GM23248 (cell line): ENCODE measurements at regions not wholly inside any gene's neighbourhood (a gene's known extent, or its start where the extent isn't known, plus 50 kb on each side); places are given as distances from the start of the nearest gene placed in this dataset.

Experiments used
- DNase-seq: peaks from one replicate; pipeline ENCODE4 v3.0.0-alpha.2; 2015
- H2AFZ ChIP-seq: fragments of 200-600 bp; sonication (generic); 2 replicates; pipeline ENCODE4 v1.6.1; 2016; ENCODE audit warnings: antibody characterized with exemption
- H3F3A ChIP-seq: fragments of 200-600 bp; sonication (generic); 2 replicates; pipeline ENCODE4 v1.6.1; 2016; ENCODE audit warnings: mild to moderate bottlenecking, antibody characterized with exemption, mixed run types; ENCODE audit not compliant: insufficient read depth
- H3K27ac ChIP-seq: fragments of 200-600 bp; sonication (generic); 2 replicates; pipeline ENCODE4 v1.5.1; 2016; ENCODE audit warnings: mild to moderate bottlenecking
- H3K27me3 ChIP-seq: fragments of 200-600 bp; sonication (generic); replicated peaks from 2 replicates; pipeline ENCODE4 v1.6.1; 2016; ENCODE audit warnings: mild to moderate bottlenecking; ENCODE audit not compliant: insufficient read depth
- H3K36me3 ChIP-seq: fragments of 200-600 bp; sonication (generic); 2 replicates; pipeline ENCODE4 v1.6.1; 2016; ENCODE audit warnings: low read depth, mild to moderate bottlenecking
- H3K4me1 ChIP-seq: fragments of 200-600 bp; sonication (generic); 2 replicates; pipeline ENCODE4 v1.6.1; 2016; ENCODE audit warnings: mild to moderate bottlenecking; ENCODE audit not compliant: insufficient read depth
- H3K4me2 ChIP-seq: fragments of 200-600 bp; sonication (generic); one replicate; pipeline ENCODE4 v1.6.1; 2016; ENCODE audit warnings: mild to moderate bottlenecking; ENCODE audit not compliant: unreplicated experiment
- H3K4me3 ChIP-seq: fragments of 200-600 bp; sonication (generic); 2 replicates; pipeline ENCODE4 v1.5.1; 2016; ENCODE audit warnings: mild to moderate bottlenecking
- H3K79me2 ChIP-seq: fragments of 200-600 bp; sonication (generic); 2 replicates; pipeline ENCODE4 v1.6.1; 2016; ENCODE audit warnings: mild to moderate bottlenecking; ENCODE audit not compliant: insufficient read depth
- H3K9ac ChIP-seq: fragments of 200-600 bp; sonication (generic); 2 replicates; pipeline ENCODE4 v1.6.1; 2016; ENCODE audit warnings: mild to moderate bottlenecking
- H3K9me2 ChIP-seq: fragments of 200-600 bp; sonication (generic); 2 replicates; pipeline ENCODE4 v1.6.1; 2016; ENCODE audit warnings: mixed run types, mild to moderate bottlenecking, moderate library complexity; ENCODE audit not compliant: insufficient read depth
- H3K9me3 ChIP-seq: fragments of 200-600 bp; sonication (generic); one replicate; pipeline ENCODE4 v1.6.1; 2017; ENCODE audit warnings: low read depth
- H4K20me1 ChIP-seq: fragments of 200-600 bp; sonication (generic); 2 replicates; pipeline ENCODE4 v1.6.0; 2016; ENCODE audit not compliant: insufficient read depth
- EZH2 ChIP-seq: fragments of 200-600 bp; sonication (generic); IDR thresholded peaks from 2 replicates; pipeline ENCODE4 v1.6.1; 2018; ENCODE audit warnings: antibody characterized with exemption, mild to moderate bottlenecking; ENCODE audit not compliant: insufficient read depth, poor library complexity, severe bottlenecking
- EZH2phosphoT487 ChIP-seq: fragments of 200-600 bp; sonication (generic); IDR thresholded peaks from 2 replicates; pipeline ENCODE4 v1.6.1; 2018; ENCODE audit warnings: antibody characterized with exemption, moderate library complexity, mild to moderate bottlenecking, low read depth; ENCODE audit not compliant: insufficient read depth
- WGBS, 2 experiments: methylation state at CpG; one replicate each; pipeline ENCODE4 v1.1.6; 2015 to 2017; ENCODE audit warnings: low lambda C conversion rate in 2 of 2, low coverage in 1 of 2; ENCODE audit errors: missing lambda C conversion rate in 2 of 2; 5-methylcytosine and 5-hydroxymethylcytosine counted together
- in situ Hi-C: fragments of 300-500 bp; cut with MboI; formaldehyde crosslinking; loops from 2 replicates; pipeline ENCODE4 v1.15.0; 2020

- no peak for DNase-seq
- Histone ChIP-seq H3K9ac (no peak overlapping the region), H3K36me3 (no peaks in the 10 kb centered on the region), H3K9me3 (no peaks in the 10 kb centered on the region), H2AFZ (no peak overlapping the region), H3K9me2 (no peaks in the 10 kb centered on the region), H3K79me2 (no peaks in the 10 kb centered on the region), H3F3A (no peaks in the 10 kb centered on the region), H4K20me1 (no peaks in the 10 kb centered on the region), H3K4me1 (no peaks in the 10 kb centered on the region), H3K27me3 (no peaks in the 10 kb centered on the region), H3K4me2 (no peak overlapping the region), H3K27ac (no peak overlapping the region), H3K4me3 (no peak overlapping the region)
- in situ Hi-C loops: no loop called here
- TF ChIP-seq EZH2 (no peak), EZH2phosphoT487 (no peak)
- WGBS, 2 experiments: 62 to 74% methylated on average over 10 of the region's 10 CpGs
Observed at GRCh38 chr5:2187687-2188086, 305.0 kb upstream of the IRX4 start.

GRCh38 chr5:2187156-2187555, 304.4 kb upstream of the IRX4 start:
- Histone ChIP-seq H4K20me1 (no peaks in the 10 kb centered on the region), H3K27ac (no peak overlapping the region), H3K27me3 (no peaks in the 10 kb centered on the region), H2AFZ (no peak overlapping the region), H3K4me2 (no peak overlapping the region), H3K9me2 (no peaks in the 10 kb centered on the region), H3K9ac (no peak overlapping the region), H3F3A (no peaks in the 10 kb centered on the region), H3K4me3 (no peak overlapping the region), H3K36me3 (no peaks in the 10 kb centered on the region), H3K79me2 (no peaks in the 10 kb centered on the region), H3K9me3 (no peaks in the 10 kb centered on the region), H3K4me1 (no peaks in the 10 kb centered on the region)
- TF ChIP-seq EZH2phosphoT487: no peak
- WGBS, 2 experiments: 72 to 74% methylated on average over 11 of the region's 11 CpGs
- in situ Hi-C loops: no loop called here
- DNase-seq: no peak

GRCh38 chr5:2186472-2187015, 303.8 kb upstream of the IRX4 start:
- Histone ChIP-seq H3K27ac (no peak overlapping the region), H3F3A (no peaks in the 10 kb centered on the region), H3K36me3 (no peaks in the 10 kb centered on the region), H3K4me1 (no peaks in the 10 kb centered on the region), H3K9me3 (no peaks in the 10 kb centered on the region), H3K27me3 (no peaks in the 10 kb centered on the region), H3K4me3 (no peak overlapping the region), H3K9ac (no peak overlapping the region), H3K9me2 (no peaks in the 10 kb centered on the region), H4K20me1 (no peaks in the 10 kb centered on the region), H3K79me2 (no peaks in the 10 kb centered on the region), H2AFZ (no peak overlapping the region), H3K4me2 (no peak overlapping the region)
- TF ChIP-seq EZH2phosphoT487 (no peak), EZH2 (no peak)
- in situ Hi-C loops: no loop called here
- 55 to 62% methylated on average over 23 of the region's 23 CpGs for WGBS, 2 experiments
- no peak for DNase-seq

- H3K9me2 ChIP-seq: no peaks in the 10 kb centered on the region
- no peak for TF ChIP-seq EZH2
- no peak for TF ChIP-seq EZH2phosphoT487
- H3K4me3 ChIP-seq: no peak overlapping the region
- H3K4me2 ChIP-seq: no peak overlapping the region
- no peaks in the 10 kb centered on the region for H3F3A ChIP-seq
- H3K4me1 ChIP-seq: no peaks in the 10 kb centered on the region
- WGBS, 2 experiments: 38 to 40% methylated on average over 26 to 29 of the region's 30 CpGs
- H3K9ac ChIP-seq: no peak overlapping the region
- no peak overlapping the region for H3K27ac ChIP-seq
- H3K9me3 ChIP-seq: no peaks in the 10 kb centered on the region
- no peaks in the 10 kb centered on the region for H3K27me3 ChIP-seq
- no peak for DNase-seq
- in situ Hi-C loops: no loop called here
- H2AFZ ChIP-seq: no peak overlapping the region
- no peaks in the 10 kb centered on the region for H3K36me3 ChIP-seq
- no peaks in the 10 kb centered on the region for H4K20me1 ChIP-seq
- no peaks in the 10 kb centered on the region for H3K79me2 ChIP-seq
Observed at GRCh38 chr5:2185646-2186471, 303.1 kb upstream of the IRX4 start.
